Mammary epithelial cell (primary cell): ENCODE measurements at regions not wholly inside any gene's neighbourhood (a gene's known extent, or its start where the extent isn't known, plus 50 kb on each side); places are given as distances from the start of the nearest gene placed in this dataset.

Experiments
- CTCF ChIP-seq, 2 donors: IDR thresholded peaks in 1 of 2; conservative IDR thresholded peaks in 1 of 2; 2 replicates each; pipeline ENCODE4 v1.5.1; 2011 to 2012; ENCODE audit warnings: inconsistent platforms in 2 of 2, low read length in 2 of 2, mild to moderate bottlenecking in 2 of 2, control low read depth in 1 of 2, low read depth in 1 of 2; ENCODE audit not compliant: insufficient read depth in 1 of 2; ENCODE audit errors: extremely low read depth in 1 of 2
- EZH2 ChIP-seq: IDR thresholded peaks from 2 replicates; pipeline ENCODE4 v1.6.1; 2012; ENCODE audit warnings: low read length, inconsistent platforms, borderline replicate concordance

- no peak for TF ChIP-seq CTCF (conservative IDR thresholded peaks at IDR 0.05 in 1 of 2, IDR thresholded peaks at IDR 0.05 in 1 of 2; ENCODE audit: extremely low read depth in 1 of 2, insufficient read depth in 1 of 2, low read depth in 1 of 2, low read length in 2 of 2)
- no peak for TF ChIP-seq EZH2
Observed at GRCh38 chr7:29636009-29636351, 72.3 kb downstream of the PRR15 start.
